ENCODE measurements at regions not wholly inside any gene's neighbourhood (a gene's known extent, or its start where the extent isn't known, plus 50 kb on each side); places are given as distances from the start of the nearest gene placed in this dataset.

DNA sequence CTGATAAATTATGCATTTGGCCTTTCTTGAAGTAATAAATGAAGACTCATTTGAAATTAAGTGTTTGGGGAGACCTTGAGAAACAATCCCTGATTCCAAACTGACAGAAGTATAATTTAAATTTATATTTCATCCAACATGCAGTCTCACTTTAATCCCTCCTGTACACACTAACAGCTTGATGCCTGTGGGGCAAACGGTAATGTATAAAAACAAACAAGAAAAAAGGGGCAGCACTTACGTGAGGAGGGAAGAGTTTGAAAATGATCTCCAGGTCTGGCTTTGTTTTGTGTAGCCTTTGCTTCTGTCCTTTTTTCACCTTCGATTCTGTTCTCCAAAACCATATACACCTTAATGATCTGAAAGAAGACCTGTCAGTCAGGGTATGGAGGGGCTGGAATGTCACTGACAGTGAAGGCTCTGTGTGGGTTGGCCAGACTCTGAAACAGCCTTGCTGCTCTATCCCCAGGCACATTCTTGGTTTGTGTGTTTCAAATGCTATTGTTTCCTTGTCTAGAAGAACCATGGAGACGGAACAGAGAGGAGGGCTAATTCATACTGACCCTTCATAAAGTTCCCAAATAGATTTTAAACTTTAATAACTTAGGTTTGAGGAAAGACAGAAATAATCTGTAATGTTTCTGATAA is 338.2 kb upstream of the WWC1 start:
- TF ChIP-seq EZH2 (IDR thresholded peaks at IDR 0.05) (no peak), POLR2AphosphoS5 (IDR thresholded peaks at IDR 0.05; ENCODE audit: borderline replicate concordance, low read depth, low read length) (no peak), FOXP2 (optimal IDR thresholded peaks at IDR 0.05; ENCODE audit: control extremely low read depth, extremely low read length, insufficient read depth) (no peak)
